ENCODE measurements at regions not wholly inside any gene's neighbourhood (a gene's known extent, or its start where the extent isn't known, plus 50 kb on each side); places are given as distances from the start of the nearest gene placed in this dataset.

DNA sequence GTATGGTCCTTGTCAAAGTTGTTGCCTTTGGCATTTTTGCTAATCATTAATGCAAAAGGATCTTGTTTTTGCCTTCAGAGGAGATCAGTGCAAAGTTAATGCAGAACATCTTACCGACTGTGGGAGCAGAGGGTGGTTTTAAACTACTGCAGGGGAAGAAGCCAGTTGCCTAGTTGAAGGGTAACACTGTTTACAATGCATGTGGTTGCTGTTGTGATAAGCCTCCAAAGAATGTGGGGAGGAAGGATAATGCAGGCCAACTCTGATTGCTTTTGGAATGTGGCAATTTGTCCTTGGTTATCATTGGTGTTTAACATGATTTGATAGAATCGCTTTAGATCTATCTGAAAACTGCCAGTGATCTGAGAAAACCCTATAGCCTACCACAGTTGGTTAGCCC is 204.3 kb upstream of the TLL1 start:
- Mint-ChIP-seq H3K9me3 (no peaks in the 10 kb centered on the region), H3K36me3 (no peaks in the 10 kb centered on the region), H3K27ac (no peak overlapping the region), H3K4me1 (peaks cover 6% of the 10 kb centered on the region), H3K27me3 (ENCODE audit: low read depth) (no peaks in the 10 kb centered on the region), H3K4me3 (no peak overlapping the region)
- peak; percentile 81 for ATAC-seq
- TF ChIP-seq, protein P1, sequence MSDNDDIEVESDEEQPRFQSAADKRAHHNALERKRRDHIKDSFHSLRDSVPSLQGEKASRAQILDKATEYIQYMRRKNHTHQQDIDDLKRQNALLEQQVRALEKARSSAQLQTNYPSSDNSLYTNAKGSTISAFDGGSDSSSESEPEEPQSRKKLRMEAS (CRISPR knock-in tag; IDR thresholded peaks at IDR 0.05): no peak
- no peak for TF ChIP-seq TEAD1 (CRISPR knock-in tag; IDR thresholded peaks at IDR 0.05)
- TF ChIP-seq ZNF138 (CRISPR knock-in tag; conservative IDR thresholded peaks at IDR 0.05): no peak
- no peak for TF ChIP-seq SMAD3 (CRISPR knock-in tag; IDR thresholded peaks at IDR 0.05; ENCODE audit: borderline replicate concordance)
- TF ChIP-seq HMGA2 (CRISPR knock-in tag; IDR thresholded peaks at IDR 0.05): no peak
- no peak for TF ChIP-seq ESRRA (CRISPR knock-in tag; IDR thresholded peaks at IDR 0.05; ENCODE audit: borderline replicate concordance)
- TF ChIP-seq, protein P2, sequence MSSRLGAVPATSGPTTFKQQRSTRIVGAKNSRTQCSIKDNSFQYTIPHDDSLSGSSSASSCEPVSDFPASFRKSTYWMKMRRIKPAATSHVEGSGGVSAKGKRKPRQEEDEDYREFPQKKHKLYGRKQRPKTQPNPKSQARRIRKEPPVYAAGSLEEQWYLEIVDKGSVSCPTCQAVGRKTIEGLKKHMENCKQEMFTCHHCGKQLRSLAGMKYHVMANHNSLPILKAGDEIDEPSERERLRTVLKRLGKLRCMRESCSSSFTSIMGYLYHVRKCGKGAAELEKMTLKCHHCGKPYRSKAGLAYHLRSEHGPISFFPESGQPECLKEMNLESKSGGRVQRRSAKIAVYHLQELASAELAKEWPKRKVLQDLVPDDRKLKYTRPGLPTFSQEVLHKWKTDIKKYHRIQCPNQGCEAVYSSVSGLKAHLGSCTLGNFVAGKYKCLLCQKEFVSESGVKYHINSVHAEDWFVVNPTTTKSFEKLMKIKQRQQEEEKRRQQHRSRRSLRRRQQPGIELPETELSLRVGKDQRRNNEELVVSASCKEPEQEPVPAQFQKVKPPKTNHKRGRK (CRISPR knock-in tag; IDR thresholded peaks at IDR 0.05; ENCODE audit: borderline replicate concordance): no peak
- TF ChIP-seq, protein P3, sequence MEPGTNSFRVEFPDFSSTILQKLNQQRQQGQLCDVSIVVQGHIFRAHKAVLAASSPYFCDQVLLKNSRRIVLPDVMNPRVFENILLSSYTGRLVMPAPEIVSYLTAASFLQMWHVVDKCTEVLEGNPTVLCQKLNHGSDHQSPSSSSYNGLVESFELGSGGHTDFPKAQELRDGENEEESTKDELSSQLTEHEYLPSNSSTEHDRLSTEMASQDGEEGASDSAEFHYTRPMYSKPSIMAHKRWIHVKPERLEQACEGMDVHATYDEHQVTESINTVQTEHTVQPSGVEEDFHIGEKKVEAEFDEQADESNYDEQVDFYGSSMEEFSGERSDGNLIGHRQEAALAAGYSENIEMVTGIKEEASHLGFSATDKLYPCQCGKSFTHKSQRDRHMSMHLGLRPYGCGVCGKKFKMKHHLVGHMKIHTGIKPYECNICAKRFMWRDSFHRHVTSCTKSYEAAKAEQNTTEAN (CRISPR knock-in tag; IDR thresholded peaks at IDR 0.05): no peak
- TF ChIP-seq, protein P4, sequence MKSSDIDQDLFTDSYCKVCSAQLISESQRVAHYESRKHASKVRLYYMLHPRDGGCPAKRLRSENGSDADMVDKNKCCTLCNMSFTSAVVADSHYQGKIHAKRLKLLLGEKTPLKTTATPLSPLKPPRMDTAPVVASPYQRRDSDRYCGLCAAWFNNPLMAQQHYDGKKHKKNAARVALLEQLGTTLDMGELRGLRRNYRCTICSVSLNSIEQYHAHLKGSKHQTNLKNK (CRISPR knock-in tag; IDR thresholded peaks at IDR 0.05): no peak
- TF ChIP-seq, protein P5, sequence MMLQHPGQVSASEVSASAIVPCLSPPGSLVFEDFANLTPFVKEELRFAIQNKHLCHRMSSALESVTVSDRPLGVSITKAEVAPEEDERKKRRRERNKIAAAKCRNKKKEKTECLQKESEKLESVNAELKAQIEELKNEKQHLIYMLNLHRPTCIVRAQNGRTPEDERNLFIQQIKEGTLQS (CRISPR knock-in tag; conservative IDR thresholded peaks at IDR 0.05): no peak
- TF ChIP-seq, protein P6, sequence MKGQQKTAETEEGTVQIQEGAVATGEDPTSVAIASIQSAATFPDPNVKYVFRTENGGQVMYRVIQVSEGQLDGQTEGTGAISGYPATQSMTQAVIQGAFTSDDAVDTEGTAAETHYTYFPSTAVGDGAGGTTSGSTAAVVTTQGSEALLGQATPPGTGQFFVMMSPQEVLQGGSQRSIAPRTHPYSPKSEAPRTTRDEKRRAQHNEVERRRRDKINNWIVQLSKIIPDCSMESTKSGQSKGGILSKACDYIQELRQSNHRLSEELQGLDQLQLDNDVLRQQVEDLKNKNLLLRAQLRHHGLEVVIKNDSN (CRISPR knock-in tag; IDR thresholded peaks at IDR 0.05): no peak
- TF ChIP-seq MXD4 (CRISPR knock-in tag; IDR thresholded peaks at IDR 0.05; ENCODE audit: borderline replicate concordance): no peak
- no peak for TF ChIP-seq ZNF317 (CRISPR knock-in tag; IDR thresholded peaks at IDR 0.05; ENCODE audit: borderline replicate concordance, low read depth)
- TF ChIP-seq NR2C2 (CRISPR knock-in tag; IDR thresholded peaks at IDR 0.05): no peak
- TF ChIP-seq, protein P7, sequence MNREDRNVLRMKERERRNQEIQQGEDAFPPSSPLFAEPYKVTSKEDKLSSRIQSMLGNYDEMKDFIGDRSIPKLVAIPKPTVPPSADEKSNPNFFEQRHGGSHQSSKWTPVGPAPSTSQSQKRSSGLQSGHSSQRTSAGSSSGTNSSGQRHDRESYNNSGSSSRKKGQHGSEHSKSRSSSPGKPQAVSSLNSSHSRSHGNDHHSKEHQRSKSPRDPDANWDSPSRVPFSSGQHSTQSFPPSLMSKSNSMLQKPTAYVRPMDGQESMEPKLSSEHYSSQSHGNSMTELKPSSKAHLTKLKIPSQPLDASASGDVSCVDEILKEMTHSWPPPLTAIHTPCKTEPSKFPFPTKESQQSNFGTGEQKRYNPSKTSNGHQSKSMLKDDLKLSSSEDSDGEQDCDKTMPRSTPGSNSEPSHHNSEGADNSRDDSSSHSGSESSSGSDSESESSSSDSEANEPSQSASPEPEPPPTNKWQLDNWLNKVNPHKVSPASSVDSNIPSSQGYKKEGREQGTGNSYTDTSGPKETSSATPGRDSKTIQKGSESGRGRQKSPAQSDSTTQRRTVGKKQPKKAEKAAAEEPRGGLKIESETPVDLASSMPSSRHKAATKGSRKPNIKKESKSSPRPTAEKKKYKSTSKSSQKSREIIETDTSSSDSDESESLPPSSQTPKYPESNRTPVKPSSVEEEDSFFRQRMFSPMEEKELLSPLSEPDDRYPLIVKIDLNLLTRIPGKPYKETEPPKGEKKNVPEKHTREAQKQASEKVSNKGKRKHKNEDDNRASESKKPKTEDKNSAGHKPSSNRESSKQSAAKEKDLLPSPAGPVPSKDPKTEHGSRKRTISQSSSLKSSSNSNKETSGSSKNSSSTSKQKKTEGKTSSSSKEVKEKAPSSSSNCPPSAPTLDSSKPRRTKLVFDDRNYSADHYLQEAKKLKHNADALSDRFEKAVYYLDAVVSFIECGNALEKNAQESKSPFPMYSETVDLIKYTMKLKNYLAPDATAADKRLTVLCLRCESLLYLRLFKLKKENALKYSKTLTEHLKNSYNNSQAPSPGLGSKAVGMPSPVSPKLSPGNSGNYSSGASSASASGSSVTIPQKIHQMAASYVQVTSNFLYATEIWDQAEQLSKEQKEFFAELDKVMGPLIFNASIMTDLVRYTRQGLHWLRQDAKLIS (CRISPR knock-in tag; IDR thresholded peaks at IDR 0.05; ENCODE audit: borderline replicate concordance): no peak
- no peak for TF ChIP-seq JAZF1 (CRISPR knock-in tag; IDR thresholded peaks at IDR 0.05)
- TF ChIP-seq ZNF671 (CRISPR knock-in tag; IDR thresholded peaks at IDR 0.05): no peak
- ChIA-PET CTCF (no interaction called here), POLR2A (no interaction called here)
- DNase-seq (ENCODE audit: low spot score): no peak

DNA sequence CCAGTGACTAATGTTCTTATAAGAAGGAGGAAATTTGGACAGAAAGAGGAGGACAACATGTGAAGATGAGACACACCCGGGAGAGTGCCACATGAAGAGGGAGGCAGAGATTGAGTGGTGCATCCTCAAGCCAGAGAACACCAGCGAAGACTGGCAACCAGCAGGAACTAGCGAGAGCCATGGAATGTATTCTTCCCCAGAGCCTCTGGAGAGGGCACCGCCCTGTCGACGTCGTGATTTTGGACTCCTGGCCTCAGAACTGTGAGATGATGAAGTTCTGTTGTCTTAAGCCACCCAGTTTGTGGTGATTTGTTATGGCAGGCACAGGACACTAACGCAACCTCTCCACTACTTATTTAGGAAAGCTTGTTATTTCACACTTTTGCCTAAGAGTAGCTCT is 196.0 kb upstream of the TLL1 start:
- H3K4me3 Mint-ChIP-seq: no peak overlapping the region
- no peak for TF ChIP-seq PRRX2 (CRISPR knock-in tag; IDR thresholded peaks at IDR 0.05)
- TF ChIP-seq, protein P8, sequence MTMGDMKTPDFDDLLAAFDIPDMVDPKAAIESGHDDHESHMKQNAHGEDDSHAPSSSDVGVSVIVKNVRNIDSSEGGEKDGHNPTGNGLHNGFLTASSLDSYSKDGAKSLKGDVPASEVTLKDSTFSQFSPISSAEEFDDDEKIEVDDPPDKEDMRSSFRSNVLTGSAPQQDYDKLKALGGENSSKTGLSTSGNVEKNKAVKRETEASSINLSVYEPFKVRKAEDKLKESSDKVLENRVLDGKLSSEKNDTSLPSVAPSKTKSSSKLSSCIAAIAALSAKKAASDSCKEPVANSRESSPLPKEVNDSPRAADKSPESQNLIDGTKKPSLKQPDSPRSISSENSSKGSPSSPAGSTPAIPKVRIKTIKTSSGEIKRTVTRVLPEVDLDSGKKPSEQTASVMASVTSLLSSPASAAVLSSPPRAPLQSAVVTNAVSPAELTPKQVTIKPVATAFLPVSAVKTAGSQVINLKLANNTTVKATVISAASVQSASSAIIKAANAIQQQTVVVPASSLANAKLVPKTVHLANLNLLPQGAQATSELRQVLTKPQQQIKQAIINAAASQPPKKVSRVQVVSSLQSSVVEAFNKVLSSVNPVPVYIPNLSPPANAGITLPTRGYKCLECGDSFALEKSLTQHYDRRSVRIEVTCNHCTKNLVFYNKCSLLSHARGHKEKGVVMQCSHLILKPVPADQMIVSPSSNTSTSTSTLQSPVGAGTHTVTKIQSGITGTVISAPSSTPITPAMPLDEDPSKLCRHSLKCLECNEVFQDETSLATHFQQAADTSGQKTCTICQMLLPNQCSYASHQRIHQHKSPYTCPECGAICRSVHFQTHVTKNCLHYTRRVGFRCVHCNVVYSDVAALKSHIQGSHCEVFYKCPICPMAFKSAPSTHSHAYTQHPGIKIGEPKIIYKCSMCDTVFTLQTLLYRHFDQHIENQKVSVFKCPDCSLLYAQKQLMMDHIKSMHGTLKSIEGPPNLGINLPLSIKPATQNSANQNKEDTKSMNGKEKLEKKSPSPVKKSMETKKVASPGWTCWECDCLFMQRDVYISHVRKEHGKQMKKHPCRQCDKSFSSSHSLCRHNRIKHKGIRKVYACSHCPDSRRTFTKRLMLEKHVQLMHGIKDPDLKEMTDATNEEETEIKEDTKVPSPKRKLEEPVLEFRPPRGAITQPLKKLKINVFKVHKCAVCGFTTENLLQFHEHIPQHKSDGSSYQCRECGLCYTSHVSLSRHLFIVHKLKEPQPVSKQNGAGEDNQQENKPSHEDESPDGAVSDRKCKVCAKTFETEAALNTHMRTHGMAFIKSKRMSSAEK (CRISPR knock-in tag; IDR thresholded peaks at IDR 0.05; ENCODE audit: borderline replicate concordance): no peak
- TF ChIP-seq, protein P9, sequence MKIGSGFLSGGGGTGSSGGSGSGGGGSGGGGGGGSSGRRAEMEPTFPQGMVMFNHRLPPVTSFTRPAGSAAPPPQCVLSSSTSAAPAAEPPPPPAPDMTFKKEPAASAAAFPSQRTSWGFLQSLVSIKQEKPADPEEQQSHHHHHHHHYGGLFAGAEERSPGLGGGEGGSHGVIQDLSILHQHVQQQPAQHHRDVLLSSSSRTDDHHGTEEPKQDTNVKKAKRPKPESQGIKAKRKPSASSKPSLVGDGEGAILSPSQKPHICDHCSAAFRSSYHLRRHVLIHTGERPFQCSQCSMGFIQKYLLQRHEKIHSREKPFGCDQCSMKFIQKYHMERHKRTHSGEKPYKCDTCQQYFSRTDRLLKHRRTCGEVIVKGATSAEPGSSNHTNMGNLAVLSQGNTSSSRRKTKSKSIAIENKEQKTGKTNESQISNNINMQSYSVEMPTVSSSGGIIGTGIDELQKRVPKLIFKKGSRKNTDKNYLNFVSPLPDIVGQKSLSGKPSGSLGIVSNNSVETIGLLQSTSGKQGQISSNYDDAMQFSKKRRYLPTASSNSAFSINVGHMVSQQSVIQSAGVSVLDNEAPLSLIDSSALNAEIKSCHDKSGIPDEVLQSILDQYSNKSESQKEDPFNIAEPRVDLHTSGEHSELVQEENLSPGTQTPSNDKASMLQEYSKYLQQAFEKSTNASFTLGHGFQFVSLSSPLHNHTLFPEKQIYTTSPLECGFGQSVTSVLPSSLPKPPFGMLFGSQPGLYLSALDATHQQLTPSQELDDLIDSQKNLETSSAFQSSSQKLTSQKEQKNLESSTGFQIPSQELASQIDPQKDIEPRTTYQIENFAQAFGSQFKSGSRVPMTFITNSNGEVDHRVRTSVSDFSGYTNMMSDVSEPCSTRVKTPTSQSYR (CRISPR knock-in tag; IDR thresholded peaks at IDR 0.05): no peak

More for the DNA sequence above, 196.0 kb upstream of the TLL1 start:
- Mint-ChIP-seq H3K9me3 (0 out of 2 replicates have a peak, but pooled peaks cover 9% of the 10 kb centered on the region), H3K27ac (no peak overlapping the region), H3K4me1 (no peaks in the 10 kb centered on the region; the same call in 1 of the 2 replicates), H3K27me3 (ENCODE audit: low read depth) (no peaks in the 10 kb centered on the region), H3K36me3 (no peaks in the 10 kb centered on the region)
- ChIA-PET CTCF (interaction anchor here (1.6 kb wide), 1 partner anchor 140 kb away, joined by 3 read pairs; no protein-coding TSS in a partner anchor), POLR2A (no interaction called here)
- ATAC-seq (no peak), DNase-seq (ENCODE audit: low spot score) (no peak)

All from WTC11 (cell line).